ENCODE measurements at regions not wholly inside any gene's neighbourhood (a gene's known extent, or its start where the extent isn't known, plus 50 kb on each side); places are given as distances from the start of the nearest gene placed in this dataset.

DNA sequence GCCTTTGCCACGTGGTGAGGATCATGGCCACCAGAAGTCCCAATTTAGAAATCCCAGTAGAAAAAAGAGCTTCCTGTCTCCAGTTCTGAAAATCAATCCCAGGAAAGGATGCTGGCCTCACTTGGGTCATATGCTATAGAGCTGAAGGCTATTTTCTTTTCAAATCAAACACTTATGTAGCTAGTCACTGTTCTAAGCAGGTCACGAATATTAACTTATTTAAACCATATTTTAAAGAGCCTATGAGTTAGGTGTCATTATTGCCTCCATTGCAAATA, 97.5 kb downstream of the VCPKMT start:
- no peak for ATAC-seq
- H3K9me3 ChIP-seq, result peaks cover 12% of the 10 kb centered on the region; the same call in 2 of the 3 replicates
- no peak for FAIRE-seq
- H3K4me1 ChIP-seq, result peaks cover 29% of the 10 kb centered on the region
- H3K4me2 ChIP-seq, result peak overlapping the region; percentile 47; the same call in 1 of the 3 replicates
- DNase-seq (ENCODE audit: low read depth in 1 of 2, low spot score in 1 of 2), result no peak
- TF ChIP-seq, protein P1, sequence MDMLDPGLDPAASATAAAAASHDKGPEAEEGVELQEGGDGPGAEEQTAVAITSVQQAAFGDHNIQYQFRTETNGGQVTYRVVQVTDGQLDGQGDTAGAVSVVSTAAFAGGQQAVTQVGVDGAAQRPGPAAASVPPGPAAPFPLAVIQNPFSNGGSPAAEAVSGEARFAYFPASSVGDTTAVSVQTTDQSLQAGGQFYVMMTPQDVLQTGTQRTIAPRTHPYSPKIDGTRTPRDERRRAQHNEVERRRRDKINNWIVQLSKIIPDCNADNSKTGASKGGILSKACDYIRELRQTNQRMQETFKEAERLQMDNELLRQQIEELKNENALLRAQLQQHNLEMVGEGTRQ (IDR thresholded peaks at IDR 0.05), result no peak
- TF ChIP-seq FOSB (CRISPR knock-in tag; IDR thresholded peaks at IDR 0.05) (no peak), MAFK (IDR thresholded peaks at IDR 0.05; ENCODE audit: partially characterized antibody) (no peak)
- CTCF ChIA-PET, result interaction anchor here (1.0 to 1.4 kb wide), 3 partner anchors 10 to 157 kb away, joined by 3 to 4 read pairs (median 3); no protein-coding TSS in a partner anchor
- WGBS (ENCODE audit: missing lambda C conversion rate), result 45% methylated on average over 2 of the region's 2 CpGs
- H3K27ac ChIP-seq, result peak overlapping the region in 1 of 2 experiments; percentile 67; a peak in 4 of 6 replicates
- H3K4me3 ChIP-seq, result no peak overlapping the region
- POLR2A ChIA-PET, result interaction anchor here (0.6 kb wide), 1 partner anchor 161 kb away, joined by 10 read pairs; no protein-coding TSS in a partner anchor

DNA sequence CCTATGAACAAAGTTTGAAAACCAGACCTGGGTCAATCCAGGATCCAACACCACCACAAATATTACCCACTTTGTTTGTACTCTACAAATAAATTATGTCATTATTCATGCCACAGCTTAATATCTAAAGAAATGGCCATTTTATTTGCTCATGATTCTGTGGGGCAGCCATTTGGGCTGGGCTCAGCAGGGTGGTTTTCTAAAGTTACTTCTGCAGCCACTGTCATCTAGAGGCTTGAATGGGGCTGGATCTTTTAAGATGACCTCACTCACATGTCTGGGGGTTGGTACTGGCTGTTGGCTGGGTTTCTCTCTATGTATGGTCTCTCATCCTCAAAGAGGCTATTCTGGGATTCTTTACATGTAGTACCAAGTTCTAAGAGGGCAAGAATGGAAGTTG, 96.2 kb downstream of the VCPKMT start:
- H3K9me3 ChIP-seq, result peaks cover 12% of the 10 kb centered on the region; the same call in 2 of the 3 replicates

DNA sequence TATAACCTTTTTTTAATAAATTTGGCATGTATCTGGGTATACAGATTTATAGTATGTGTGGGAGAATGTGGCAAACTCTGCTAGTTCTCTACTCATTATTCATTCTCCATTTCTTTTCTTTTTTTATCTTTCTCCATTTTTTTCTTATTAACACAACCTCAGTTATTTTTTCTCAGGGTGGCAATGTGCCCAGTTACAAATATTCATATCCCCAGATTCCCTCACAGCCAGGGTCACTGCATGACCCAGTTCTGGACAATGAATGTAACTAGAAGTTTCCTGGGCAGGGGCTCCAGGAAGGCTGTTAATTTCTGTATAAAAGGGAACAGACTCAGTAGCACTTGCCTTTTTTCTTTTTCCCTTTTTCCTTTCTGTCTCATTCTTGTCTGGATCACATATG, 95.6 kb downstream of the VCPKMT start:
- DNase-seq (ENCODE audit: low read depth in 1 of 2, low spot score in 1 of 2) (no peak), ATAC-seq (no peak), FAIRE-seq (no peak)
- H3K4me3 ChIP-seq, result no peak overlapping the region
- H3K27ac ChIP-seq, result no peak overlapping the region
- no peak overlapping the region for H3K4me2 ChIP-seq
- CTCF ChIA-PET, result interaction anchor here (1.1 kb wide), 1 partner anchor 128 kb away, joined by 3 read pairs; the partner anchor contains the start of gene ARF6
- TF ChIP-seq KDM1A (IDR thresholded peaks at IDR 0.05; ENCODE audit: low read depth), result no peak
- TF ChIP-seq RFX5 (IDR thresholded peaks at IDR 0.05), result no peak
- TF ChIP-seq, protein P2, sequence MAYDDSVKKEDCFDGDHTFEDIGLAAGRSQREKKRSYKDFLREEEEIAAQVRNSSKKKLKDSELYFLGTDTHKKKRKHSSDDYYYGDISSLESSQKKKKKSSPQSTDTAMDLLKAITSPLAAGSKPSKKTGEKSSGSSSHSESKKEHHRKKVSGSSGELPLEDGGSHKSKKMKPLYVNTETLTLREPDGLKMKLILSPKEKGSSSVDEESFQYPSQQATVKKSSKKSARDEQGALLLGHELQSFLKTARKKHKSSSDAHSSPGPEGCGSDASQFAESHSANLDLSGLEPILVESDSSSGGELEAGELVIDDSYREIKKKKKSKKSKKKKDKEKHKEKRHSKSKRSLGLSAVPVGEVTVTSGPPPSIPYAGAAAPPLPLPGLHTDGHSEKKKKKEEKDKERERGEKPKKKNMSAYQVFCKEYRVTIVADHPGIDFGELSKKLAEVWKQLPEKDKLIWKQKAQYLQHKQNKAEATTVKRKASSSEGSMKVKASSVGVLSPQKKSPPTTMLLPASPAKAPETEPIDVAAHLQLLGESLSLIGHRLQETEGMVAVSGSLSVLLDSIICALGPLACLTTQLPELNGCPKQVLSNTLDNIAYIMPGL (CRISPR knock-in tag; IDR thresholded peaks at IDR 0.05; ENCODE audit: borderline replicate concordance), result no peak
- TF ChIP-seq MYC (IDR thresholded peaks at IDR 0.05; ENCODE audit: borderline replicate concordance, low read length), result no peak
- POLR2A ChIA-PET, result no interaction called here
- H3K9me3 ChIP-seq, result peaks cover 16% of the 10 kb centered on the region
- H3K4me1 ChIP-seq, result peaks cover 37% of the 10 kb centered on the region

More for the DNA sequence above, 96.2 kb downstream of the VCPKMT start:
- CTCF ChIA-PET, result interaction anchor here (0.7 to 1.3 kb wide), 2 partner anchors 8 to 12 kb away, joined by 3 to 4 read pairs; no protein-coding TSS in a partner anchor
- no peak overlapping the region for H3K4me2 ChIP-seq
- H3K4me1 ChIP-seq, result peaks cover 37% of the 10 kb centered on the region
- POLR2A ChIA-PET, result no interaction called here
- H3K4me3 ChIP-seq, result no peak overlapping the region
- ATAC-seq (no peak), DNase-seq (ENCODE audit: low read depth in 1 of 2, low spot score in 1 of 2) (no peak), FAIRE-seq (no peak)
- no peak for TF ChIP-seq HOXB5 (CRISPR knock-in tag; IDR thresholded peaks at IDR 0.05)
- TF ChIP-seq JUNB (IDR thresholded peaks at IDR 0.05), result no peak
- TF ChIP-seq MAZ (IDR thresholded peaks at IDR 0.05; ENCODE audit: borderline replicate concordance, low read depth, low read length), result no peak
- no peak for TF ChIP-seq RCOR1 (IDR thresholded peaks at IDR 0.05; ENCODE audit: low read depth, low read length)
- TF ChIP-seq CHD2 (IDR thresholded peaks at IDR 0.05; ENCODE audit: low read length, partially characterized antibody), result no peak
- no peak for TF ChIP-seq POLR2AphosphoS2 (conservative IDR thresholded peaks at IDR 0.05; ENCODE audit: low read length)
- TF ChIP-seq, protein P3, sequence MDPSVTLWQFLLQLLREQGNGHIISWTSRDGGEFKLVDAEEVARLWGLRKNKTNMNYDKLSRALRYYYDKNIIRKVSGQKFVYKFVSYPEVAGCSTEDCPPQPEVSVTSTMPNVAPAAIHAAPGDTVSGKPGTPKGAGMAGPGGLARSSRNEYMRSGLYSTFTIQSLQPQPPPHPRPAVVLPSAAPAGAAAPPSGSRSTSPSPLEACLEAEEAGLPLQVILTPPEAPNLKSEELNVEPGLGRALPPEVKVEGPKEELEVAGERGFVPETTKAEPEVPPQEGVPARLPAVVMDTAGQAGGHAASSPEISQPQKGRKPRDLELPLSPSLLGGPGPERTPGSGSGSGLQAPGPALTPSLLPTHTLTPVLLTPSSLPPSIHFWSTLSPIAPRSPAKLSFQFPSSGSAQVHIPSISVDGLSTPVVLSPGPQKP (IDR thresholded peaks at IDR 0.05; ENCODE audit: low read depth, low read length), result no peak
- no peak for TF ChIP-seq KDM5A (IDR thresholded peaks at IDR 0.05)
- TF ChIP-seq, protein P4, sequence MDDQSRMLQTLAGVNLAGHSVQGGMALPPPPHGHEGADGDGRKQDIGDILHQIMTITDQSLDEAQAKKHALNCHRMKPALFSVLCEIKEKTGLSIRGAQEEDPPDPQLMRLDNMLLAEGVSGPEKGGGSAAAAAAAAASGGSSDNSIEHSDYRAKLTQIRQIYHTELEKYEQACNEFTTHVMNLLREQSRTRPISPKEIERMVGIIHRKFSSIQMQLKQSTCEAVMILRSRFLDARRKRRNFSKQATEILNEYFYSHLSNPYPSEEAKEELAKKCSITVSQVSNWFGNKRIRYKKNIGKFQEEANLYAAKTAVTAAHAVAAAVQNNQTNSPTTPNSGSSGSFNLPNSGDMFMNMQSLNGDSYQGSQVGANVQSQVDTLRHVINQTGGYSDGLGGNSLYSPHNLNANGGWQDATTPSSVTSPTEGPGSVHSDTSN (IDR thresholded peaks at IDR 0.05), result no peak
- H3K27ac ChIP-seq, result no peak overlapping the region

Data from A549 (cell line).